SK-N-SH (cell line): ENCODE measurements at regions not wholly inside any gene's neighbourhood (a gene's known extent, or its start where the extent isn't known, plus 50 kb on each side); places are given as distances from the start of the nearest gene placed in this dataset.

Experiments used
- CTCF ChIA-PET: fragments of 300-600, 350-600 bp; formaldehyde crosslinking; extraction: SDS; loops from one replicate; lab custom pipeline; 2021; lab: Yijun Ruan, JAX
- POLR2A ChIA-PET: fragments of 350-600 bp; sonication (Branson Sonifier 250); formaldehyde crosslinking; extraction: SDS; loops from one replicate; lab custom pipeline; 2020; ENCODE audit warnings: antibody characterized with exemption, inconsistent platforms; lab: Yijun Ruan, JAX
- DNase-seq: peaks from one replicate; pipeline ENCODE4 v3.0.0; 2012
- H2AFZ ChIP-seq: fragments of 200-600 bp; sonication (generic); 2 replicates; pipeline ENCODE4 v1.8.1; 2016; ENCODE audit warnings: antibody characterized with exemption, mild to moderate bottlenecking, low read depth
- H3F3A ChIP-seq: fragments of 200-600 bp; sonication (generic); replicated peaks from 2 replicates; pipeline ENCODE3; 2016; ENCODE audit warnings: antibody characterized with exemption, mild to moderate bottlenecking; ENCODE audit not compliant: insufficient read depth
- H3K27ac ChIP-seq, 2 experiments: fragments of 200-500 bp in 1 of 2; fragments of 200-600 bp in 1 of 2; sonication (Bioruptor generic) in 1 of 2; sonication (generic), shearing (Covaris generic) in 1 of 2; 2 replicates each; pipeline versions ENCODE4 v1.5.1 to v1.6.1; 2014 to 2016; ENCODE audit warnings: low read depth in 2 of 2, inconsistent platforms in 1 of 2, low read length in 1 of 2, mild to moderate bottlenecking in 1 of 2, mixed read lengths in 1 of 2
- H3K27me3 ChIP-seq: fragments of 200-600 bp; sonication (generic), shearing (Covaris generic); 2 replicates; pipeline ENCODE4 v1.6.1; 2016; ENCODE audit warnings: mixed run types; ENCODE audit not compliant: insufficient read depth
- H3K36me3 ChIP-seq, 2 experiments: fragments of 200-500 bp in 1 of 2; fragments of 200-600 bp in 1 of 2; sonication (Bioruptor generic) in 1 of 2; sonication (generic) in 1 of 2; replicated peaks in 1 of 2; 2 replicates each; pipeline versions ENCODE3 to v1.5.1; 2014 to 2016; ENCODE audit warnings: low read length in 1 of 2, mild to moderate bottlenecking in 1 of 2; ENCODE audit not compliant: insufficient read depth in 2 of 2, control insufficient read depth in 1 of 2
- H3K4me1 ChIP-seq, 2 experiments: fragments of 200-500 bp in 1 of 2; fragments of 200-600 bp in 1 of 2; sonication (Bioruptor generic) in 1 of 2; sonication (generic), shearing (Covaris generic) in 1 of 2; 2 replicates each; pipeline versions ENCODE4 v1.5.1 to v1.6.1; 2014 to 2016; ENCODE audit warnings: low read depth in 1 of 2, low read length in 1 of 2, mixed run types in 1 of 2; ENCODE audit not compliant: insufficient read depth in 2 of 2, control insufficient read depth in 1 of 2
- H3K4me2 ChIP-seq: fragments of 200-600 bp; sonication (generic), shearing (Covaris generic); 2 replicates; pipeline ENCODE4 v1.6.1; 2017; ENCODE audit warnings: mixed run types
- H3K4me3 ChIP-seq, 2 experiments: fragments of 200-500 bp in 1 of 2; fragments of 200-600 bp in 1 of 2; sonication (Bioruptor generic) in 1 of 2; sonication (generic), shearing (Covaris generic) in 1 of 2; 2 replicates each; pipeline versions ENCODE4 v1.5.1 to v1.8.1; 2014 to 2016; ENCODE audit warnings: low read depth in 2 of 2, inconsistent platforms in 1 of 2, low read length in 1 of 2, mild to moderate bottlenecking in 1 of 2, mixed read lengths in 1 of 2, moderate library complexity in 1 of 2
- H3K79me2 ChIP-seq: fragments of 200-600 bp; sonication (generic); 2 replicates; pipeline ENCODE4 v1.8.1; 2017; ENCODE audit warnings: mild to moderate bottlenecking; ENCODE audit not compliant: insufficient read depth
- H3K9ac ChIP-seq: fragments of 200-600 bp; sonication (generic); 2 replicates; pipeline ENCODE4 v1.6.1; 2017; ENCODE audit warnings: mixed run types
- H3K9me2 ChIP-seq: fragments of 200-600 bp; sonication (generic); 2 replicates; pipeline ENCODE4 v1.6.1; 2017; ENCODE audit warnings: mixed run types
- H3K9me3 ChIP-seq: fragments of 200-600 bp; sonication (generic); 2 replicates; pipeline ENCODE4 v1.6.1; 2017; ENCODE audit warnings: mixed run types, mild to moderate bottlenecking, moderate library complexity
- H4K20me1 ChIP-seq: fragments of 200-600 bp; sonication (generic); 2 replicates; pipeline ENCODE4 v1.6.1; 2017; ENCODE audit warnings: mild to moderate bottlenecking, mixed run types; ENCODE audit not compliant: insufficient read depth
- ELF1 ChIP-seq: IDR thresholded peaks from 2 replicates; pipeline ENCODE4 v1.4.0; 2012
- EP300 ChIP-seq, 2 experiments: IDR thresholded peaks; 2 replicates each; pipeline versions ENCODE4 v1.4.0 to v1.6.1; 2012; ENCODE audit warnings: borderline replicate concordance in 1 of 2, low read depth in 1 of 2, low read length in 1 of 2
- EZH2phosphoT487 ChIP-seq: fragments of 200-600 bp; sonication (generic); IDR thresholded peaks from 2 replicates; pipeline ENCODE4 v1.6.1; 2017; ENCODE audit warnings: low read depth, mixed run types, mild to moderate bottlenecking, antibody characterized with exemption, moderate library complexity, borderline replicate concordance
- FOSL2 ChIP-seq: IDR thresholded peaks from 2 replicates; pipeline ENCODE4 v1.4.0; 2012; ENCODE audit warnings: low read depth, mild to moderate bottlenecking, moderate library complexity, borderline replicate concordance
- FOXJ3 ChIP-seq: sonication (generic); formaldehyde crosslinking; IDR thresholded peaks from 2 replicates; pipeline ENCODE4 v1.5.1; 2020; ENCODE audit warnings: mild to moderate bottlenecking, missing genetic modification reagents
- GABPA ChIP-seq: IDR thresholded peaks from 2 replicates; pipeline ENCODE4 v1.4.0; 2012; ENCODE audit warnings: low read depth, mild to moderate bottlenecking
- GATA2 ChIP-seq: sonication (generic); formaldehyde crosslinking; IDR thresholded peaks from 2 replicates; pipeline ENCODE4 v1.5.0; 2020; ENCODE audit warnings: mild to moderate bottlenecking, missing genetic modification reagents
- JUND ChIP-seq: IDR thresholded peaks from 2 replicates; pipeline ENCODE4 v1.4.0; 2012
- MXI1 ChIP-seq: IDR thresholded peaks from 2 replicates; pipeline ENCODE4 v1.6.1; 2012; ENCODE audit warnings: mild to moderate bottlenecking, low read depth, low read length, improper control_type of control experiment
- POLR2AphosphoS5 ChIP-seq: IDR thresholded peaks from 2 replicates; pipeline ENCODE4 v1.6.1; 2012; ENCODE audit warnings: low read depth, low read length
- RAD21 ChIP-seq: IDR thresholded peaks from 2 replicates; pipeline ENCODE4 v1.6.1; 2012; ENCODE audit warnings: mild to moderate bottlenecking, low read length
- REST ChIP-seq: IDR thresholded peaks from 2 replicates; pipeline ENCODE4 v1.6.1; 2012; ENCODE audit warnings: mild to moderate bottlenecking, low read depth, low read length, moderate library complexity
- RFX5 ChIP-seq: IDR thresholded peaks from 2 replicates; pipeline ENCODE4 v1.6.1; 2012; ENCODE audit warnings: mild to moderate bottlenecking, improper control_type of control experiment, low read length
- RXRA ChIP-seq: IDR thresholded peaks from 2 replicates; pipeline ENCODE4 v1.4.0; 2012; ENCODE audit warnings: low read depth, mild to moderate bottlenecking, borderline replicate concordance
- TCF12 ChIP-seq: IDR thresholded peaks from 2 replicates; pipeline ENCODE4 v1.4.0; 2012
- TEAD4 ChIP-seq: IDR thresholded peaks from 2 replicates; pipeline ENCODE4 v1.4.0; 2012; ENCODE audit warnings: mild to moderate bottlenecking, borderline replicate concordance; ENCODE audit not compliant: insufficient read depth
- YY1 ChIP-seq: IDR thresholded peaks from 2 replicates; pipeline ENCODE4 v1.4.0; 2012; ENCODE audit warnings: low read depth, mild to moderate bottlenecking
- WGBS: methylation state at CpG from one replicate; pipeline ENCODE4 v1.1.6; 2017; ENCODE audit warnings: low lambda C conversion rate; 5-methylcytosine and 5-hydroxymethylcytosine counted together
- TF ChIP-seq, protein P1 (sequence below): IDR thresholded peaks from 2 replicates; pipeline ENCODE4 v1.4.0; 2012; ENCODE audit warnings: low read depth, borderline replicate concordance
- TF ChIP-seq, protein P2 (sequence below): fragments of 150-350 bp; IDR thresholded peaks from 2 replicates; pipeline ENCODE4 v1.6.1; 2016; ENCODE audit warnings: mild to moderate bottlenecking, low read depth, low read length
- TF ChIP-seq, protein P3 (sequence below): IDR thresholded peaks from 2 replicates; pipeline ENCODE4 v1.4.0; 2012; ENCODE audit warnings: low read depth, borderline replicate concordance

GRCh38 chr4:181293541-181293940 lies 949.7 kb upstream of the TENM3 start:
- no peak for DNase-seq
- ChIA-PET CTCF (no interaction called here), POLR2A (no interaction called here)
- H3K4me2 ChIP-seq = no peak overlapping the region
- no peaks in the 10 kb centered on the region for H3F3A ChIP-seq
- no peak overlapping the region for H2AFZ ChIP-seq
- no peaks in the 10 kb centered on the region for H3K9me3 ChIP-seq
- no peak overlapping the region for H3K27ac ChIP-seq
- TF ChIP-seq YY1 (no peak), TCF12 (no peak), RAD21 (no peak), REST (no peak), POLR2AphosphoS5 (no peak), FOXJ3 (CRISPR knock-in tag) (no peak), FOSL2 (no peak), TEAD4 (no peak), ELF1 (no peak), JUND (no peak), RFX5 (no peak), RXRA (no peak), GATA2 (CRISPR knock-in tag) (no peak), MXI1 (no peak), EP300 (IDR thresholded peaks at IDR 0.05; ENCODE audit: borderline replicate concordance in 1 of 2, low read depth in 1 of 2, low read length in 1 of 2) (no peak), EZH2phosphoT487 (no peak), GABPA (no peak)
- TF ChIP-seq, protein P1, sequence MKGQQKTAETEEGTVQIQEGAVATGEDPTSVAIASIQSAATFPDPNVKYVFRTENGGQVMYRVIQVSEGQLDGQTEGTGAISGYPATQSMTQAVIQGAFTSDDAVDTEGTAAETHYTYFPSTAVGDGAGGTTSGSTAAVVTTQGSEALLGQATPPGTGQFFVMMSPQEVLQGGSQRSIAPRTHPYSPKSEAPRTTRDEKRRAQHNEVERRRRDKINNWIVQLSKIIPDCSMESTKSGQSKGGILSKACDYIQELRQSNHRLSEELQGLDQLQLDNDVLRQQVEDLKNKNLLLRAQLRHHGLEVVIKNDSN = no peak
- TF ChIP-seq, protein P2, sequence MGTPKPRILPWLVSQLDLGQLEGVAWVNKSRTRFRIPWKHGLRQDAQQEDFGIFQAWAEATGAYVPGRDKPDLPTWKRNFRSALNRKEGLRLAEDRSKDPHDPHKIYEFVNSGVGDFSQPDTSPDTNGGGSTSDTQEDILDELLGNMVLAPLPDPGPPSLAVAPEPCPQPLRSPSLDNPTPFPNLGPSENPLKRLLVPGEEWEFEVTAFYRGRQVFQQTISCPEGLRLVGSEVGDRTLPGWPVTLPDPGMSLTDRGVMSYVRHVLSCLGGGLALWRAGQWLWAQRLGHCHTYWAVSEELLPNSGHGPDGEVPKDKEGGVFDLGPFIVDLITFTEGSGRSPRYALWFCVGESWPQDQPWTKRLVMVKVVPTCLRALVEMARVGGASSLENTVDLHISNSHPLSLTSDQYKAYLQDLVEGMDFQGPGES = no peak
- TF ChIP-seq, protein P3, sequence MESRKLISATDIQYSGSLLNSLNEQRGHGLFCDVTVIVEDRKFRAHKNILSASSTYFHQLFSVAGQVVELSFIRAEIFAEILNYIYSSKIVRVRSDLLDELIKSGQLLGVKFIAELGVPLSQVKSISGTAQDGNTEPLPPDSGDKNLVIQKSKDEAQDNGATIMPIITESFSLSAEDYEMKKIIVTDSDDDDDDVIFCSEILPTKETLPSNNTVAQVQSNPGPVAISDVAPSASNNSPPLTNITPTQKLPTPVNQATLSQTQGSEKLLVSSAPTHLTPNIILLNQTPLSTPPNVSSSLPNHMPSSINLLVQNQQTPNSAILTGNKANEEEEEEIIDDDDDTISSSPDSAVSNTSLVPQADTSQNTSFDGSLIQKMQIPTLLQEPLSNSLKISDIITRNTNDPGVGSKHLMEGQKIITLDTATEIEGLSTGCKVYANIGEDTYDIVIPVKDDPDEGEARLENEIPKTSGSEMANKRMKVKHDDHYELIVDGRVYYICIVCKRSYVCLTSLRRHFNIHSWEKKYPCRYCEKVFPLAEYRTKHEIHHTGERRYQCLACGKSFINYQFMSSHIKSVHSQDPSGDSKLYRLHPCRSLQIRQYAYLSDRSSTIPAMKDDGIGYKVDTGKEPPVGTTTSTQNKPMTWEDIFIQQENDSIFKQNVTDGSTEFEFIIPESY = no peak
- no peaks in the 10 kb centered on the region for H4K20me1 ChIP-seq
- WGBS = 59% methylated on average over 10 of the region's 10 CpGs
- no peaks in the 10 kb centered on the region for H3K4me1 ChIP-seq
- H3K4me3 ChIP-seq = no peak overlapping the region
- no peak overlapping the region for H3K9ac ChIP-seq
- no peaks in the 10 kb centered on the region for H3K36me3 ChIP-seq
- no peaks in the 10 kb centered on the region for H3K27me3 ChIP-seq
- H3K79me2 ChIP-seq = no peaks in the 10 kb centered on the region
- H3K9me2 ChIP-seq = no peaks in the 10 kb centered on the region
